Keratinocyte (primary cell): ENCODE measurements at regions not wholly inside any gene's neighbourhood (a gene's known extent, or its start where the extent isn't known, plus 50 kb on each side); places are given as distances from the start of the nearest gene placed in this dataset.

Experiments used
- DNase-seq: peaks from one replicate; pipeline ENCODE4 v3.0.0-alpha.2; 2011; ENCODE audit warnings: low read depth, missing footprints, low spot score
- FAIRE-seq: peaks from 2 replicates; lab custom pipeline; 2011; peaks lifted over from hg19 to GRCh38; lab: Jason Lieb, UNC
- H2AFZ ChIP-seq: 2 replicates; pipeline ENCODE4 v1.6.0; 2012; ENCODE audit warnings: low read length, control low read depth, inconsistent platforms; ENCODE audit not compliant: control insufficient read depth
- H3K27ac ChIP-seq: 2 replicates; pipeline ENCODE4 v1.5.1; 2011; ENCODE audit warnings: low read length; ENCODE audit not compliant: control insufficient read depth, insufficient read depth
- H3K27me3 ChIP-seq: 3 replicates; pipeline ENCODE4 v1.6.0; 2011; ENCODE audit warnings: low read length; ENCODE audit not compliant: control insufficient read depth, insufficient read depth; ENCODE audit errors: extremely low read depth
- H3K36me3 ChIP-seq, 2 experiments: 2 replicates in 1 of 2; 3 replicates in 1 of 2; pipeline ENCODE4 v1.5.1; 2011; ENCODE audit warnings: low read length in 2 of 2, mild to moderate bottlenecking in 1 of 2; ENCODE audit not compliant: control insufficient read depth in 2 of 2, insufficient read depth in 2 of 2; ENCODE audit errors: extremely low read depth in 1 of 2
- H3K4me1 ChIP-seq: 3 replicates; pipeline ENCODE4 v1.5.1; 2011; ENCODE audit warnings: low read length; ENCODE audit not compliant: control insufficient read depth, insufficient read depth; ENCODE audit errors: extremely low read depth
- H3K4me2 ChIP-seq: 3 replicates; pipeline ENCODE4 v1.6.0; 2011; ENCODE audit warnings: low read depth, low read length; ENCODE audit not compliant: control insufficient read depth, insufficient read depth; ENCODE audit errors: extremely low read depth
- H3K4me3 ChIP-seq, 3 experiments: fragments of 200-600 bp in 1 of 3; sonication (generic) in 1 of 3; 2 replicates in 2 of 3; 3 replicates in 1 of 3; pipeline ENCODE4 v1.5.1; 2011 to 2016; ENCODE audit warnings: low read length in 3 of 3, mild to moderate bottlenecking in 3 of 3, control low read depth in 2 of 3, inconsistent platforms in 1 of 3, low read depth in 1 of 3, mixed read lengths in 1 of 3, mixed run types in 1 of 3, moderate library complexity in 1 of 3; ENCODE audit not compliant: control insufficient read depth in 2 of 3, insufficient read depth in 2 of 3; ENCODE audit errors: extremely low read depth in 1 of 3
- H3K79me2 ChIP-seq: 2 replicates; pipeline ENCODE4 v1.6.0; 2012; ENCODE audit warnings: low read length; ENCODE audit not compliant: control insufficient read depth, insufficient read depth
- H3K9ac ChIP-seq: 3 replicates; pipeline ENCODE4 v1.6.0; 2011; ENCODE audit warnings: low read length; ENCODE audit not compliant: control insufficient read depth, insufficient read depth; ENCODE audit errors: extremely low read depth
- H3K9me1 ChIP-seq: 3 replicates; pipeline ENCODE4 v1.6.0; 2011; ENCODE audit warnings: low read length; ENCODE audit not compliant: control insufficient read depth, insufficient read depth; ENCODE audit errors: extremely low read depth
- H3K9me3 ChIP-seq: 2 replicates; pipeline ENCODE4 v1.5.1; 2012; ENCODE audit warnings: low read depth, low read length; ENCODE audit not compliant: control insufficient read depth
- H4K20me1 ChIP-seq: 3 replicates; pipeline ENCODE4 v1.6.0; 2011; ENCODE audit warnings: low read length; ENCODE audit not compliant: control insufficient read depth, insufficient read depth; ENCODE audit errors: extremely low read depth
- EZH2 ChIP-seq: IDR thresholded peaks from one replicate; pipeline ENCODE4 v1.6.1; 2012; ENCODE audit warnings: inconsistent platforms, mild to moderate bottlenecking, low read length, moderate library complexity
- dilution Hi-C: fragments of 300-500 bp; cut with MboI; formaldehyde crosslinking; loops from one replicate; pipeline ENCODE4 v1.7.0; 2020; ENCODE audit warnings: low sequenced_read_pairs; ENCODE audit not compliant: extremely low pct_ligation_motif_present
- TF ChIP-seq, protein P1 (sequence below), 3 experiments: IDR thresholded peaks in 1 of 3; conservative IDR thresholded peaks in 1 of 3; optimal IDR thresholded peaks in 1 of 3; 2 replicates in 2 of 3; 3 replicates in 1 of 3; pipeline versions ENCODE3 to v1.5.1; 2011; ENCODE audit warnings: low read length in 3 of 3, mild to moderate bottlenecking in 3 of 3, moderate library complexity in 2 of 3, control low read depth in 1 of 3, inconsistent platforms in 1 of 3; ENCODE audit not compliant: insufficient read depth in 2 of 3; ENCODE audit errors: extremely low read depth in 1 of 3

DNA sequence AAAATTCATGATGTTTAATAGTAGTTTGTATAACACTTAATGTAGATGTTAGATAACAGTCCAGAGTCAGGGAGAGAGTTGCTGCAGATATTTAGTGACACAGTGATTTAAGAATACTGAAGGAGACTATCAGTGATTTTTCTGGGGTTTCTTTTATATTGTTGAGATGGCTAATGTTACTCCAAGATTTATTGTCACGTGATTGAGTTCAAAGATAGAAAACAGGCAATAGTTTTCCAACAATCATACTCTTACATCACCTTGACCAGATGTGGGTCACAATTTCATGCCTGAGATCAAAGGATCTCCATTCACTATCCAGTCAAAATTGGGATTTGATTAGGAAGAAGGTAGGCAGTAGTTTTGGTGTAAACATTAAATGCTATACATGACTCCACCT is 580.0 kb upstream of the ARRDC3 start:
- Histone ChIP-seq H3K4me1 (no peaks in the 10 kb centered on the region), H3K27ac (no peak overlapping the region), H3K36me3 (no peaks in the 10 kb centered on the region), H3K4me3 (no peak overlapping the region), H3K27me3 (no peaks in the 10 kb centered on the region), H3K9me1 (no peaks in the 10 kb centered on the region), H3K9ac (no peak overlapping the region), H4K20me1 (no peaks in the 10 kb centered on the region), H3K9me3 (no peaks in the 10 kb centered on the region), H3K4me2 (no peak overlapping the region), H3K79me2 (no peaks in the 10 kb centered on the region), H2AFZ (no peak overlapping the region)
- DNase-seq (no peak), FAIRE-seq (no peak)
- TF ChIP-seq EZH2, result no peak
- TF ChIP-seq, protein P1, sequence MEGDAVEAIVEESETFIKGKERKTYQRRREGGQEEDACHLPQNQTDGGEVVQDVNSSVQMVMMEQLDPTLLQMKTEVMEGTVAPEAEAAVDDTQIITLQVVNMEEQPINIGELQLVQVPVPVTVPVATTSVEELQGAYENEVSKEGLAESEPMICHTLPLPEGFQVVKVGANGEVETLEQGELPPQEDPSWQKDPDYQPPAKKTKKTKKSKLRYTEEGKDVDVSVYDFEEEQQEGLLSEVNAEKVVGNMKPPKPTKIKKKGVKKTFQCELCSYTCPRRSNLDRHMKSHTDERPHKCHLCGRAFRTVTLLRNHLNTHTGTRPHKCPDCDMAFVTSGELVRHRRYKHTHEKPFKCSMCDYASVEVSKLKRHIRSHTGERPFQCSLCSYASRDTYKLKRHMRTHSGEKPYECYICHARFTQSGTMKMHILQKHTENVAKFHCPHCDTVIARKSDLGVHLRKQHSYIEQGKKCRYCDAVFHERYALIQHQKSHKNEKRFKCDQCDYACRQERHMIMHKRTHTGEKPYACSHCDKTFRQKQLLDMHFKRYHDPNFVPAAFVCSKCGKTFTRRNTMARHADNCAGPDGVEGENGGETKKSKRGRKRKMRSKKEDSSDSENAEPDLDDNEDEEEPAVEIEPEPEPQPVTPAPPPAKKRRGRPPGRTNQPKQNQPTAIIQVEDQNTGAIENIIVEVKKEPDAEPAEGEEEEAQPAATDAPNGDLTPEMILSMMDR (optimal IDR thresholded peaks at IDR 0.05 in 1 of 3, IDR thresholded peaks at IDR 0.05 in 1 of 3, conservative IDR thresholded peaks at IDR 0.05 in 1 of 3; ENCODE audit: extremely low read depth in 1 of 3, insufficient read depth in 2 of 3, low read length in 3 of 3), result no peak
- dilution Hi-C loops, result no loop called here

GRCh38 chr5:91957666-91958065 is 574.5 kb upstream of the ARRDC3 start:
- Histone ChIP-seq H3K9me1 (no peaks in the 10 kb centered on the region), H3K79me2 (no peaks in the 10 kb centered on the region), H3K4me2 (no peak overlapping the region), H3K9ac (no peak overlapping the region), H4K20me1 (no peaks in the 10 kb centered on the region), H3K36me3 (no peaks in the 10 kb centered on the region), H3K27ac (no peak overlapping the region), H3K4me3 (no peak overlapping the region), H3K4me1 (no peaks in the 10 kb centered on the region), H3K27me3 (no peaks in the 10 kb centered on the region), H2AFZ (no peak overlapping the region), H3K9me3 (no peaks in the 10 kb centered on the region)
- FAIRE-seq (no peak), DNase-seq (no peak)
- dilution Hi-C loops, result no loop called here
- TF ChIP-seq EZH2, result no peak
- TF ChIP-seq, protein P1 (optimal IDR thresholded peaks at IDR 0.05 in 1 of 3, IDR thresholded peaks at IDR 0.05 in 1 of 3, conservative IDR thresholded peaks at IDR 0.05 in 1 of 3; ENCODE audit: extremely low read depth in 1 of 3, insufficient read depth in 2 of 3, low read length in 3 of 3), result no peak
